Natural killer cell (primary cell): ENCODE measurements at regions not wholly inside any gene's neighbourhood (a gene's known extent, or its start where the extent isn't known, plus 50 kb on each side); places are given as distances from the start of the nearest gene placed in this dataset.
A peak's percentile ranks its signal among the peaks of the same experiment; 100 is the strongest.
"Not testable (repeated sequence)": the region's sequence is repeated elsewhere in the genome, so short reads cannot be mapped to it uniquely, and the experiment has no call there.

ENCODE experiments used
- ATAC-seq, 3 donors: fragments of 150-1000 bp in 2 of 3; fragments of 200-7000 bp in 1 of 3; cut with Tn5 transposase; 1 replicate in 1 of 3; 2 replicates in 2 of 3; pipeline ENCODE4 v1.10.0; 2021; ENCODE audit warnings: mild to moderate bottlenecking in 2 of 3, moderate library complexity in 2 of 3
- DNase-seq, 2 donors: peaks; one replicate each; pipeline versions ENCODE4 v3.0.0 to v3.0.0-alpha.2; 2013 to 2021; ENCODE audit warnings: mixed read lengths in 1 of 2
- H3K27ac ChIP-seq: one replicate; pipeline ENCODE4 v1.5.1; 2013; ENCODE audit warnings: mild to moderate bottlenecking, low read length
- H3K27me3 ChIP-seq: one replicate; pipeline ENCODE4 v1.6.1; 2013; ENCODE audit warnings: low read length; ENCODE audit not compliant: control insufficient read depth, insufficient read depth
- H3K36me3 ChIP-seq: one replicate; pipeline ENCODE4 v1.6.1; 2013; ENCODE audit warnings: low read length; ENCODE audit not compliant: control insufficient read depth, insufficient read depth
- H3K4me1 ChIP-seq: one replicate; pipeline ENCODE4 v1.6.1; 2013; ENCODE audit warnings: low read length; ENCODE audit not compliant: control insufficient read depth, insufficient read depth
- H3K4me3 ChIP-seq: one replicate; pipeline ENCODE4 v1.5.1; 2013; ENCODE audit warnings: low read length
- H3K9me3 ChIP-seq: one replicate; pipeline ENCODE4 v1.6.1; 2013; ENCODE audit warnings: low read length; ENCODE audit not compliant: control insufficient read depth, insufficient read depth
- H3K27ac Mint-ChIP-seq, 2 donors: one replicate each; pipeline ENCODE4 v1.8.0; 2022; ENCODE audit warnings: mild to moderate bottlenecking in 2 of 2, mixed read lengths in 2 of 2, moderate library complexity in 1 of 2
- H3K27me3 Mint-ChIP-seq, 2 donors: one replicate each; pipeline ENCODE4 v1.8.0; 2022; ENCODE audit warnings: low read depth in 2 of 2, mixed read lengths in 2 of 2
- H3K36me3 Mint-ChIP-seq: one replicate; pipeline ENCODE4 v1.8.0; 2022; ENCODE audit warnings: mixed read lengths
- H3K4me1 Mint-ChIP-seq, 2 donors: one replicate each; pipeline ENCODE4 v1.8.0; 2022; ENCODE audit warnings: mixed read lengths in 2 of 2
- H3K4me3 Mint-ChIP-seq: one replicate; pipeline ENCODE4 v1.8.0; 2022; ENCODE audit warnings: mild to moderate bottlenecking, moderate library complexity, mixed read lengths
- H3K9me3 Mint-ChIP-seq, 2 donors: one replicate each; pipeline ENCODE4 v1.8.0; 2022; ENCODE audit warnings: mixed read lengths in 2 of 2
- CTCF ChIP-seq: fragments of 200-600 bp; IDR thresholded peaks from one replicate; pipeline ENCODE4 v1.8.0; 2022; ENCODE audit warnings: antibody characterized with exemption
- WGBS: methylation state at CpG from one replicate; pipeline ENCODE4 v1.1.7; 2013; ENCODE audit warnings: missing lambda C conversion rate; ENCODE audit not compliant: insufficient coverage; 5-methylcytosine and 5-hydroxymethylcytosine counted together
- intact Hi-C: fragments of 100-400 bp; cut with micrococcal nuclease; formaldehyde crosslinking; loops from one replicate; pipeline ENCODE4 v1.14.2; 2022

DNA sequence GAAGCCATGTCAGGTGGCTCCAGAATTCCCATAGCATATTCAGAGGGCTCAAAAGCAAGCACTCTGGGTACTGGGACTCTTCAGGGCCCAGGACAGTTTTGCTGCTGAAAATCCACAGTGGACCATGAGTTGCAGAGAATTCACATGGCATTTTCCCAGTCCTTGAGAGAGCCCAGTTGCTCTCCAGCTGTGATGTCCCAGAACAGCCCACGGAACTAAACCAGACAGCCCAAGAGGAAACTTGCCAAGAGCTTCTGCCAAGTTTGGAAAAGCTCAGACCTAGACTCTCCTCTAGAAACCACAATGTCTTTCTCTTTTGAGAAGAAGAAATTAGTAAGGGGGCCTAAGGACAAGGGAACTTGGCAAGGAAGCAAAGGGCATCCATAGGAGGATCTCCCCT, 69.4 kb downstream of the RGS2 start:
- WGBS, result 82% methylated on average over 1 of the region's 1 CpG
- Mint-ChIP-seq H3K27ac (no peak overlapping the region), H3K4me1 (peaks cover 0 to 8% of the 10 kb centered on the region in 2 donors), H3K4me3 (no peak overlapping the region), H3K36me3 (no peaks in the 10 kb centered on the region), H3K9me3 (no peaks in the 10 kb centered on the region), H3K27me3 (peaks cover 7 to 20% of the 10 kb centered on the region in 2 donors)
- no peak overlapping the region for H3K27ac ChIP-seq
- no peaks in the 10 kb centered on the region for H3K27me3 ChIP-seq
- DNase-seq (no peak), ATAC-seq (no peak)
- no peaks in the 10 kb centered on the region for H3K36me3 ChIP-seq
- no peaks in the 10 kb centered on the region for H3K4me1 ChIP-seq
- TF ChIP-seq CTCF, result no peak
- H3K4me3 ChIP-seq, result no peak overlapping the region
- intact Hi-C loops, result no loop called here
- no peaks in the 10 kb centered on the region for H3K9me3 ChIP-seq

- Mint-ChIP-seq H3K36me3 (no peaks in the 10 kb centered on the region), H3K4me1 (peaks cover 0 to 8% of the 10 kb centered on the region in 2 donors), H3K4me3 (no peak overlapping the region), H3K27ac (no peak overlapping the region), H3K9me3 (no peaks in the 10 kb centered on the region), H3K27me3 (peaks cover 7 to 15% of the 10 kb centered on the region in 2 donors)
- intact Hi-C loops, result no loop called here
- ATAC-seq, result no peak
- no peak overlapping the region for H3K27ac ChIP-seq
- no peaks in the 10 kb centered on the region for H3K27me3 ChIP-seq
- no peaks in the 10 kb centered on the region for H3K9me3 ChIP-seq
- no peak for DNase-seq
- WGBS, result 67% methylated on average over 1 of the region's 1 CpG
- H3K4me1 ChIP-seq, result no peaks in the 10 kb centered on the region
- no peak for TF ChIP-seq CTCF
- H3K36me3 ChIP-seq, result no peaks in the 10 kb centered on the region
- no peak overlapping the region for H3K4me3 ChIP-seq
These were observed 70.6 kb downstream of the RGS2 start for GRCh38 chr1:192879406-192879805.

DNA sequence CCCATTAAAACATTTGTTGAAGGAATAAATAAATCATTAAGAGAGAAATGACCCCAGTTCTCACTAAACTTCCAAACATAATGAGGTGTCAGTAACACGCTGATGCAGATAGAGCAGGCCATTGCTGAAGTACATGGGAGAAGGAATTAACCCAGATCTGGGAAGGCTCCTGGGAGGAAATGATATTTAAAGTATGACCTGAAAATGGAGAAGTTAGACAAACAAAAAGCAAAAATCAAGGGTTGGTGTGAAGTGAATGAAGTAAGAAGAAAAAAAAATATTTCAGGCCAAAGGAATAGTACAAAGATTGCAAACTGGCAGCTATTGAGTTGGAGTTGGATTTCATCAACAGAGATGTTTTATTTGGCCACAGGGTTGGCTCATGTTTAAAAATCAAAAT, 71.4 kb downstream of the RGS2 start:
- Histone ChIP-seq H3K27ac (no peak overlapping the region), H3K27me3 (no peaks in the 10 kb centered on the region), H3K4me3 (no peak overlapping the region), H3K36me3 (no peaks in the 10 kb centered on the region), H3K9me3 (no peaks in the 10 kb centered on the region), H3K4me1 (no peaks in the 10 kb centered on the region)
- intact Hi-C loops, result no loop called here
- Mint-ChIP-seq H3K9me3 (no peaks in the 10 kb centered on the region), H3K4me1 (peaks cover 0 to 9% of the 10 kb centered on the region in 2 donors), H3K4me3 (no peak overlapping the region), H3K27me3 (peaks cover 6 to 7% of the 10 kb centered on the region in 2 donors), H3K27ac (no peak overlapping the region), H3K36me3 (no peaks in the 10 kb centered on the region)
- WGBS, result 60% methylated on average over 1 of the region's 1 CpG
- ATAC-seq (no peak), DNase-seq (no peak)
- no peak for TF ChIP-seq CTCF

DNA sequence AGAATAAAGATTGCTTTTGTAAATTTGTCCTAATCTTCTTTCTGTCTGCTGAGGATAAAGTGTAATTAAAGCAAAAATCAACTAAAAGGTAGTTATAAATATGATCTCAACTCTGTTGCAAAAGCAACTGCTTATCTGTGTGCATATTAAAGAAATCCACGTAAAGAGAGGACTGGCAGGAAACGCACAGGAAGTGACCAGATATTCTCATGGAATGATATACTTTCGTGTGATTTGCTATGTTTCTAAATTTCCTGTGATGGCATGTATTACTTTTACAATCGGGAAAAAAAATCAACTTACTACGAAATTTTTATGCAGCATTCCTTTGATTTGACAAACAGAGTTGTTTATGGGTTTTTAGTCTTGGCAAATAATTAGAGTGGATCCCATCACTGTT, 75.4 kb downstream of the RGS2 start:
- Mint-ChIP-seq H3K4me1 (peaks cover 0 to 6% of the 10 kb centered on the region in 2 donors), H3K27me3 (no peaks in the 10 kb centered on the region), H3K36me3 (no peaks in the 10 kb centered on the region), H3K4me3 (no peak overlapping the region), H3K9me3 (no peaks in the 10 kb centered on the region), H3K27ac (no peak overlapping the region)
- Histone ChIP-seq H3K27ac (no peak overlapping the region), H3K36me3 (no peaks in the 10 kb centered on the region), H3K4me1 (no peaks in the 10 kb centered on the region), H3K4me3 (no peak overlapping the region), H3K27me3 (no peaks in the 10 kb centered on the region), H3K9me3 (no peaks in the 10 kb centered on the region)
- DNase-seq (no peak), ATAC-seq (no peak)
- 61% methylated on average over 5 of the region's 5 CpGs for WGBS
- intact Hi-C loops, result no loop called here
- no peak for TF ChIP-seq CTCF

DNA sequence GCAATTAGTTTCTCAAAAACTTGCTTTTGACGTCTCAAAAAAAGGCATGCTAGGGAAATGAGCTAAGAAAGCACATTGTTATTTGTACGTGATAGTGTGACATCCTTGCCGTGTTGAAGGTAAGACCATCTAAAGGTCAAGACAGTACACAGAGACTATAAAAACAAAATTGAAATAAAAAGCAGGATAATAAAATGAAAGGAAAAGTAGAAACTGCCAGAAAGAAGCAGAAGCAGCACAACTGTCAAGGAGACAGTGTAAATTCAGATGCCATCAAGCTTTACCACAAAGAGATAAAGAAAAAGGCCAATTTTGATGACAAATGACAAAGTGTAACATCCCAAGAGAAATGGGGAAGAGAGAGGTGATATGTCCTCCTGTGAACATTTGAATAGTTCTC, 76.5 kb downstream of the RGS2 start:
- H3K9me3 Mint-ChIP-seq, H3K9me3 ChIP-seq, H3K36me3 Mint-ChIP-seq, intact Hi-C loops, H3K27me3 Mint-ChIP-seq, H3K27me3 ChIP-seq, H3K4me3 Mint-ChIP-seq, DNase-seq, H3K27ac Mint-ChIP-seq, H3K27ac ChIP-seq, H3K4me1 Mint-ChIP-seq, H3K4me3 ChIP-seq, H3K36me3 ChIP-seq, H3K4me1 ChIP-seq: not testable (repeated sequence)
- peak; percentile 41 to 68 (median 45) for ATAC-seq
- 72% methylated on average over 3 of the region's 3 CpGs for WGBS
